Panc1 (cell line): ENCODE measurements at regions not wholly inside any gene's neighbourhood (a gene's known extent, or its start where the extent isn't known, plus 50 kb on each side); places are given as distances from the start of the nearest gene placed in this dataset.

Experiments
- ATAC-seq: fragments of 200-7000 bp; cut with Tn5 transposase; 2 replicates; pipeline ENCODE4 v1.9.1; 2020; ENCODE audit warnings: mild to moderate bottlenecking, moderate library complexity
- BruUV-seq: library from RNA; stranded (reverse); fragments of 400-500 nt; replicated peaks from 2 replicates; lab custom pipeline; 2021; lab: Mats Ljungman, UMichigan
- CTCF ChIA-PET: fragments of 300-600 bp; sonication (Branson Sonifier 250); formaldehyde crosslinking; loops from one replicate; lab custom pipeline; 2022; ENCODE audit warnings: antibody characterized with exemption; lab: Charles Lee
- POLR2A ChIA-PET: fragments of 300-600 bp; sonication (Branson Sonifier 250); formaldehyde crosslinking; loops from one replicate; lab custom pipeline; 2022; ENCODE audit warnings: antibody characterized with exemption; lab: Charles Lee
- DNase-seq: peaks from one replicate; pipeline ENCODE4 v3.0.0-alpha.2; 2010; ENCODE audit warnings: low read depth, low spot score
- H3K27ac ChIP-seq: 2 replicates; pipeline ENCODE4 v1.5.1; 2011; ENCODE audit warnings: mild to moderate bottlenecking, low read length, inconsistent platforms
- H3K27me3 ChIP-seq: fragments of 200-500 bp; sonication (Bioruptor generic); 2 replicates; pipeline ENCODE4 v1.6.0; 2014; ENCODE audit warnings: low read length, inconsistent platforms; ENCODE audit not compliant: control insufficient read depth, insufficient read depth
- H3K36me3 ChIP-seq: fragments of 200-500 bp; sonication (Bioruptor generic); 2 replicates; pipeline ENCODE4 v1.5.1; 2014; ENCODE audit warnings: inconsistent platforms, mild to moderate bottlenecking, low read length, moderate library complexity; ENCODE audit not compliant: control insufficient read depth, insufficient read depth
- H3K4me1 ChIP-seq: 2 replicates; pipeline ENCODE4 v1.5.1; 2011; ENCODE audit warnings: inconsistent platforms, mild to moderate bottlenecking, low read length, moderate library complexity; ENCODE audit not compliant: control insufficient read depth, insufficient read depth
- H3K4me3 ChIP-seq, 2 experiments: 2 replicates each; pipeline ENCODE4 v1.5.1; 2011 to 2012; ENCODE audit warnings: low read depth in 2 of 2, low read length in 2 of 2, mild to moderate bottlenecking in 2 of 2, inconsistent platforms in 1 of 2, moderate library complexity in 1 of 2
- H3K9me3 ChIP-seq: fragments of 200-500 bp; sonication (Bioruptor generic); 2 replicates; pipeline ENCODE4 v1.5.1; 2014; ENCODE audit warnings: low read depth, mild to moderate bottlenecking, inconsistent platforms, low read length, moderate library complexity; ENCODE audit not compliant: control insufficient read depth, insufficient read depth
- POLR2AphosphoS5 ChIP-seq: IDR thresholded peaks from 2 replicates; pipeline ENCODE4 v1.6.1; 2012; ENCODE audit warnings: mild to moderate bottlenecking, low read depth, low read length, moderate library complexity
- SIN3A ChIP-seq: IDR thresholded peaks from 2 replicates; pipeline ENCODE4 v1.6.1; 2012; ENCODE audit warnings: low read depth, mild to moderate bottlenecking, low read length, moderate library complexity, borderline replicate concordance; ENCODE audit not compliant: insufficient read depth
- TCF7L2 ChIP-seq: IDR thresholded peaks from 2 replicates; pipeline ENCODE4 v1.6.1; 2011; ENCODE audit warnings: mild to moderate bottlenecking, low read depth, low read length, inconsistent platforms
- in situ Hi-C: cut with HindIII; loops from 2 replicates; pipeline ENCODE4 v1.10.0; 2016; ENCODE audit warnings: low sequenced_read_pairs, low pct_unique_long_range_greater_than_20kb
- intact Hi-C: fragments of 100-400 bp; cut with micrococcal nuclease; formaldehyde crosslinking; loops from one replicate; pipeline ENCODE4 v1.10.0; 2022; ENCODE audit not compliant: unreplicated experiment
- TF ChIP-seq, protein P1 (sequence below): fragments of 450-650 bp; IDR thresholded peaks from 2 replicates; pipeline ENCODE4 v1.5.1; 2017; ENCODE audit warnings: mild to moderate bottlenecking
- TF ChIP-seq, protein P2 (sequence below), 2 experiments: IDR thresholded peaks; 2 replicates each; pipeline ENCODE4 v1.6.1; 2011 to 2012; ENCODE audit warnings: low read depth in 2 of 2, control low read depth in 1 of 2, low read length in 1 of 2, mild to moderate bottlenecking in 1 of 2, moderate library complexity in 1 of 2; ENCODE audit not compliant: insufficient read depth in 1 of 2

DNA sequence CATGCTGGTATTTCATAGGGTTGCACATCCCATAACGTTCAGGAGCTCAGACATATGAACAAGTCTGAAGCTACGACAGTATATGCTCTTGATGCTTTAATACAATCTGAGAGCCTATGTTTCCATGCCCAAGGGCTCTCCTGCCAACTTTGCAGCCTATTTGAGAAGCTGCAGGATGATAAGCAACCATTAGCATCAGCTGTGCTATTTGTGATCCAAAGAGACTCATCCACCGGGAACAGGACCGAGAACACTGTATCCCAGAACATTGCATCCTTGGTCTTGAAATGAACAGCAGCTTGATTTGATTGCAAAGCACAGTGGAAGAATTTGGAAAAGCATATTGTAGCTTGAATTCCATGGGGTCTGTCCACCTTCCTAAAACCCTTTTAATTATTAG is 156.2 kb upstream of the PTER start:
- CTCF ChIA-PET = no interaction called here
- in situ Hi-C loops = no loop called here

DNA sequence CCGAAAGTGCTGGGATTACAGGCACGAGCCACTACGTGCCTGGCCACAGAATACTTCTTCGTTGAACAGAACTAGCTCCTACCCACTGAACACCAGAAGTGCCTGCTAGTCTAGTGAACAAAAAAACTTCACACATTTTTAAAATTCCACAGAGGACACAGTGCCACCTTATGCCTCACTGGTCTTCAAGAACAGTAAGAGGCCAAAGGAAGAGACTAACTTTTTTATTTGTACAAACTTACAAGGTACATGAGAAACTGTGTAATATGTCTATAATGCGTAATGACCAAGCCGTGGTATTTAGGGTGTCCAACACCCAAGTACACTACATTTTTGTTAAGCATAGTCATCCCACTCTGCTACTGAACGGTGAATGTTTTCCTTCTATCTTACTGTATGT is 144.4 kb upstream of the PTER start:
- CTCF ChIA-PET = no interaction called here
- intact Hi-C loops (no loop called here), in situ Hi-C loops (no loop called here)
- DNase-seq (no peak), ATAC-seq (no peak)
- Histone ChIP-seq H3K4me3 (no peak overlapping the region), H3K27ac (no peak overlapping the region), H3K27me3 (no peaks in the 10 kb centered on the region), H3K9me3 (no peaks in the 10 kb centered on the region), H3K4me1 (no peaks in the 10 kb centered on the region), H3K36me3 (no peaks in the 10 kb centered on the region)
- BruUV-seq = no TSS peak
- POLR2A ChIA-PET = no interaction called here
- TF ChIP-seq, protein P1, sequence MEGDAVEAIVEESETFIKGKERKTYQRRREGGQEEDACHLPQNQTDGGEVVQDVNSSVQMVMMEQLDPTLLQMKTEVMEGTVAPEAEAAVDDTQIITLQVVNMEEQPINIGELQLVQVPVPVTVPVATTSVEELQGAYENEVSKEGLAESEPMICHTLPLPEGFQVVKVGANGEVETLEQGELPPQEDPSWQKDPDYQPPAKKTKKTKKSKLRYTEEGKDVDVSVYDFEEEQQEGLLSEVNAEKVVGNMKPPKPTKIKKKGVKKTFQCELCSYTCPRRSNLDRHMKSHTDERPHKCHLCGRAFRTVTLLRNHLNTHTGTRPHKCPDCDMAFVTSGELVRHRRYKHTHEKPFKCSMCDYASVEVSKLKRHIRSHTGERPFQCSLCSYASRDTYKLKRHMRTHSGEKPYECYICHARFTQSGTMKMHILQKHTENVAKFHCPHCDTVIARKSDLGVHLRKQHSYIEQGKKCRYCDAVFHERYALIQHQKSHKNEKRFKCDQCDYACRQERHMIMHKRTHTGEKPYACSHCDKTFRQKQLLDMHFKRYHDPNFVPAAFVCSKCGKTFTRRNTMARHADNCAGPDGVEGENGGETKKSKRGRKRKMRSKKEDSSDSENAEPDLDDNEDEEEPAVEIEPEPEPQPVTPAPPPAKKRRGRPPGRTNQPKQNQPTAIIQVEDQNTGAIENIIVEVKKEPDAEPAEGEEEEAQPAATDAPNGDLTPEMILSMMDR = no peak
- TF ChIP-seq SIN3A = no peak
- TF ChIP-seq POLR2AphosphoS5 = no peak
- TF ChIP-seq, protein P2, sequence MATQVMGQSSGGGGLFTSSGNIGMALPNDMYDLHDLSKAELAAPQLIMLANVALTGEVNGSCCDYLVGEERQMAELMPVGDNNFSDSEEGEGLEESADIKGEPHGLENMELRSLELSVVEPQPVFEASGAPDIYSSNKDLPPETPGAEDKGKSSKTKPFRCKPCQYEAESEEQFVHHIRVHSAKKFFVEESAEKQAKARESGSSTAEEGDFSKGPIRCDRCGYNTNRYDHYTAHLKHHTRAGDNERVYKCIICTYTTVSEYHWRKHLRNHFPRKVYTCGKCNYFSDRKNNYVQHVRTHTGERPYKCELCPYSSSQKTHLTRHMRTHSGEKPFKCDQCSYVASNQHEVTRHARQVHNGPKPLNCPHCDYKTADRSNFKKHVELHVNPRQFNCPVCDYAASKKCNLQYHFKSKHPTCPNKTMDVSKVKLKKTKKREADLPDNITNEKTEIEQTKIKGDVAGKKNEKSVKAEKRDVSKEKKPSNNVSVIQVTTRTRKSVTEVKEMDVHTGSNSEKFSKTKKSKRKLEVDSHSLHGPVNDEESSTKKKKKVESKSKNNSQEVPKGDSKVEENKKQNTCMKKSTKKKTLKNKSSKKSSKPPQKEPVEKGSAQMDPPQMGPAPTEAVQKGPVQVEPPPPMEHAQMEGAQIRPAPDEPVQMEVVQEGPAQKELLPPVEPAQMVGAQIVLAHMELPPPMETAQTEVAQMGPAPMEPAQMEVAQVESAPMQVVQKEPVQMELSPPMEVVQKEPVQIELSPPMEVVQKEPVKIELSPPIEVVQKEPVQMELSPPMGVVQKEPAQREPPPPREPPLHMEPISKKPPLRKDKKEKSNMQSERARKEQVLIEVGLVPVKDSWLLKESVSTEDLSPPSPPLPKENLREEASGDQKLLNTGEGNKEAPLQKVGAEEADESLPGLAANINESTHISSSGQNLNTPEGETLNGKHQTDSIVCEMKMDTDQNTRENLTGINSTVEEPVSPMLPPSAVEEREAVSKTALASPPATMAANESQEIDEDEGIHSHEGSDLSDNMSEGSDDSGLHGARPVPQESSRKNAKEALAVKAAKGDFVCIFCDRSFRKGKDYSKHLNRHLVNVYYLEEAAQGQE (IDR thresholded peaks at IDR 0.05; ENCODE audit: insufficient read depth in 1 of 2, low read depth in 2 of 2, low read length in 1 of 2) = no peak
- TF ChIP-seq TCF7L2 = no peak

More for the DNA sequence above, 156.2 kb upstream of the PTER start:
- H3K36me3 ChIP-seq = no peaks in the 10 kb centered on the region
- no peak overlapping the region for H3K27ac ChIP-seq
- TF ChIP-seq, protein P1 = no peak
- TF ChIP-seq TCF7L2 (no peak), SIN3A (no peak), POLR2AphosphoS5 (no peak)
- TF ChIP-seq, protein P2 (IDR thresholded peaks at IDR 0.05; ENCODE audit: insufficient read depth in 1 of 2, low read depth in 2 of 2, low read length in 1 of 2) = no peak
- ATAC-seq (no peak), DNase-seq (no peak)
- intact Hi-C loops = no loop called here
- no TSS peak for BruUV-seq
- no peak overlapping the region for H3K4me3 ChIP-seq
- no peaks in the 10 kb centered on the region for H3K9me3 ChIP-seq
- H3K4me1 ChIP-seq = no peaks in the 10 kb centered on the region
- no peaks in the 10 kb centered on the region for H3K27me3 ChIP-seq
- POLR2A ChIA-PET = no interaction called here
